ENCODE measurements at regions not wholly inside any gene's neighbourhood (a gene's known extent, or its start where the extent isn't known, plus 50 kb on each side); places are given as distances from the start of the nearest gene placed in this dataset.

DNA sequence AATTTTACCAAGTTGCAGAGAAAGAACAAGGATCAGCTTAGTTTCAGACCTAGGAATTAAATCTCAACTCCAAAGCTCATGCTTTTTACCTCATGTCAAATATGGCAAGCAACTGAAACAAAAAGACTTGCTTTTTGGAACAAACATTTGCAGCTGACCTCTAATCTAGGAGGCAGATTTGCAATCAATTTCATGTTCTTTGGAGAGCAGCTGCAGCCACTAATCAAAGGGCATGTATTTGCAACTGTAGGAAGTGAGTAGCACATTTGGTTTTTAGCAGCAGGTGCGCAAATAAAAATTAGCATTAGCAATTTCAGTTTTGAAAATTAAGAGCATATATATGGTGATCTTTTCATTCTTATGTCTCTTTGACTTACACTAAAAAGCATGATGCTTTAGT is 459.3 kb upstream of the SLC10A2 start:
- no peak overlapping the region for H3K4me3 ChIP-seq (replicated peaks in 1 of 2; ENCODE audit: low read depth in 2 of 2, low read length in 2 of 2)
- no peak for DNase-seq (ENCODE audit: low read depth in 2 of 2)
- TF ChIP-seq, protein P1, sequence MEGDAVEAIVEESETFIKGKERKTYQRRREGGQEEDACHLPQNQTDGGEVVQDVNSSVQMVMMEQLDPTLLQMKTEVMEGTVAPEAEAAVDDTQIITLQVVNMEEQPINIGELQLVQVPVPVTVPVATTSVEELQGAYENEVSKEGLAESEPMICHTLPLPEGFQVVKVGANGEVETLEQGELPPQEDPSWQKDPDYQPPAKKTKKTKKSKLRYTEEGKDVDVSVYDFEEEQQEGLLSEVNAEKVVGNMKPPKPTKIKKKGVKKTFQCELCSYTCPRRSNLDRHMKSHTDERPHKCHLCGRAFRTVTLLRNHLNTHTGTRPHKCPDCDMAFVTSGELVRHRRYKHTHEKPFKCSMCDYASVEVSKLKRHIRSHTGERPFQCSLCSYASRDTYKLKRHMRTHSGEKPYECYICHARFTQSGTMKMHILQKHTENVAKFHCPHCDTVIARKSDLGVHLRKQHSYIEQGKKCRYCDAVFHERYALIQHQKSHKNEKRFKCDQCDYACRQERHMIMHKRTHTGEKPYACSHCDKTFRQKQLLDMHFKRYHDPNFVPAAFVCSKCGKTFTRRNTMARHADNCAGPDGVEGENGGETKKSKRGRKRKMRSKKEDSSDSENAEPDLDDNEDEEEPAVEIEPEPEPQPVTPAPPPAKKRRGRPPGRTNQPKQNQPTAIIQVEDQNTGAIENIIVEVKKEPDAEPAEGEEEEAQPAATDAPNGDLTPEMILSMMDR (IDR thresholded peaks at IDR 0.05; ENCODE audit: low read depth, low read length): no peak

DNA sequence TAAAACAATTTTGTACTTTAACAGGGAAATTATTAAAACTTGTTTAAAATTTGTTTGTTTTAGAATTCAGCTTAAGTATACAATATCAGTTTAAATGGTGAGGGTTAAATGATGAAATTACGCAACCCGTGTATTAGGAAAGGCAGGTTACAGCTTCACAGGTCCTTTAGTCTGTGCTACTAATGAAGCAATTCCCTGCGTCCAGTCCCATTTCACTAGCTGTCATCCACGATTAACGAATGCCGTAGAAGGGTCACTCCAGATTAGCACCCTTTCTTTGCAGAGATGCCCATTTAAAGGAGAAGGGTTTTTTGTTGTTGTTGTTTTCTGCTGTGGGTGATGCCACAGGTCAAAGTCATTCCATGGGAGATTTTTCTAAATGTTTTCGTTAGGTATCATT is 457.6 kb upstream of the SLC10A2 start:
- TF ChIP-seq, protein P1 (IDR thresholded peaks at IDR 0.05; ENCODE audit: low read depth, low read length): no peak
- no peak for DNase-seq (ENCODE audit: low read depth in 2 of 2)
- no peak overlapping the region for H3K4me3 ChIP-seq (replicated peaks in 1 of 2; ENCODE audit: low read depth in 2 of 2, low read length in 2 of 2)

DNA sequence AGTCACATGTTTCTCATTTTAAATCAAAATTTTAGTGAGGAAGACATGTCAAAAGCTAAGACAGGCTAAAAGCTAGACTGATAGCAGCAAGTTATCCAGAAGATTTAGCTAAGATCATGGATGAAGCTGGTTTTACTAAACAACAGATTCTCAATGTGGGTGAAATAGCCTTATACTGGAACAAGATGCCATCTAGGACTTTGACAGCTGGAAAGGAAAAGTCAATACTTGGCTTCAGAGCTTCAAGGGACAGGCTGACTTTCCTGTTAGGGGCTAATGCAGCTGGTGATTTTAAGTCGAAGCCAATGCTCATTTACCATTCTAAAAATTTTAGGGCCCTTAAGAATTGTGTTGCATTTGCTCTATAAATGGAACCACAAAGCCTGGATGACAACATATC is 455.3 kb upstream of the SLC10A2 start:
- DNase-seq (ENCODE audit: low read depth in 2 of 2): no peak
- no peak overlapping the region for H3K4me3 ChIP-seq (replicated peaks in 1 of 2; ENCODE audit: low read depth in 2 of 2, low read length in 2 of 2)
- TF ChIP-seq, protein P1 (IDR thresholded peaks at IDR 0.05; ENCODE audit: low read depth, low read length): no peak

DNA sequence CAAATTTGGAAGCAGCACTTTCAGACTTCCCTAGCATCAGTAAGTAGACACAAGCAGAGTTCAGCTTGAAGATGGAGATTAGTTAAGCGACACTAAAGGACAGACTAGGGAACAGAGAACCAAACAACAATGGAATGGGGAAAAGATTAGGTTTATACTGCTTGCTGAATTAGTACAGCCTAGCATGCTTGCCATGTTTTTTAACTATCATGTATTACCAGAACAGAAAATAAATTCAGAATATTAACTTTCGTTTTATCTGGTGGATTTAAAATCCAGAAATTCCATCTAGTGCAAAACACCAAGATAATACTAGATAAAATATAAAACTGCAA is 451.5 kb upstream of the SLC10A2 start:
- no peak for DNase-seq (ENCODE audit: low read depth in 2 of 2)
- TF ChIP-seq, protein P1 (IDR thresholded peaks at IDR 0.05; ENCODE audit: low read depth, low read length): no peak
- no peak overlapping the region for H3K4me3 ChIP-seq (replicated peaks in 1 of 2; ENCODE audit: low read depth in 2 of 2, low read length in 2 of 2)

DNA sequence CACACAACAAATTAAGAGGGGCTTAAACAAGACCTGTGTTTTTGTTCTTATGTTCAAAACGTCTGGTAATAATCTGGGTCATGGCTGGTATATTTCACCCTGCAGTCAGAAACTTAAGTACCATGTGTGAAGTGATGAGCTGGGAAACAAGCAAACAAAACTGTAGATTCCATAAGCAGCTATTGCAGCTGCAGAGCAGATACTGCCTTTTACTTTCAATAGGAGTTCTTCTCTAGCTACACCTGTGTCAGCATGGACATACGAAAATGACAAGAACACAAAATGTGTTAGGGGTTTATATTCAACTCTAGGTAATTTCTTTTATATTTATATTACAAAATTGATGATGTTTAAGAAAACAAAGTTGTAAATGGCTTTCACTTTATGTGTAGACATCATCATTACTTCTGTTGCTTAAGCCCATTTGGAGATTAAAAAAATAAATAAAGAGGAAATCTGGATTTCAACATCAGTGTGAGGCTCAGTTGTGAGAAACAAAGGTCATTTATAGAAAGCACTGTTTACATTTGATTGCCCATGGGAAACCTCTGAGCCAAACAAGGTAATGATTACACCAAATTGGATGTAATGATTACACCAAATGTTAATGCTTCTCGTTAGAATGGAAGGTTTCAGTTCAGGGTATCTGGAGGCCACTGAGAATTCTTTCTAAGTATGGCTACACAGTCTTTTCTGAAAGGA is 451.0 kb upstream of the SLC10A2 start:
- TF ChIP-seq, protein P1 (IDR thresholded peaks at IDR 0.05; ENCODE audit: low read depth, low read length): no peak
- no peak for DNase-seq (ENCODE audit: low read depth in 2 of 2)
- H3K4me3 ChIP-seq (replicated peaks in 1 of 2; ENCODE audit: low read depth in 2 of 2, low read length in 2 of 2): no peak overlapping the region

DNA sequence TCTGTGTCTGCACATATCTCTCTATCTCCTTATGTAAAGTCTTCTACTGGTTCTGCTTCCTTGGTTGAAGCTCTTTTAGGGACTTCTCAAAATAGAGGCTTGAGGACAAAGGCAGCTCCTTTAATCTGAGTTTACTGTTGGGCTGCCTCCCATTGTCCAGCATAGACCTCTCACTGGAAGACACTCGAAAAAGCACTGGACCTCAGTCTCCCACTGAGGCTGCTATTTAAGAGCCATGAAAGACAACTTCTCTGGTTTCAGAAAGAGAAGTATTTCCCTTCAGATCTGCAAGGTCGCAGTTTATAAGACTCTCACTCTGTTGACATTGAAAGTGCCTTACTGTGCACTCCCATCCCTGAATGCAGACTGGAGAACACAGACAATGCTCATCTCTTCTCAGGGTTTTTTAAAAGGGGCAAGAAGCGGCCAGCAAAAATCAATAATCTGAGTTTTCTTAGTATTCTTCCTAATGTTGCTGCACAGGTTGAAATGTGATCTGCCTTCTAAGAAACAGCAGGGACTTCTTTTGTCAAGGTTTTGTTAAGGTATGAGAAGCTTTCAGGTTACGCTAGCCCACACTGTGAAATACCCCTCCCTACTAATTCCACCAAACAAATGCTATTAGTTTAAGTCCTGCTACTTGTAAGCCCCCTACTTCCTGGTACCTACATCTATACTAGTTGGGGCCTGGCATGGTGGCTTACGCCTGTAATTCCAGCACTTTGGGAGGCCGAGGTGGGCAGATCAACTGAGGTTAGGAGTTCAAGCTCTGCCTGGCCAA is 450.0 kb upstream of the SLC10A2 start:
- no peak overlapping the region for H3K4me3 ChIP-seq (replicated peaks in 1 of 2; ENCODE audit: low read depth in 2 of 2, low read length in 2 of 2)
- no peak for DNase-seq (ENCODE audit: low read depth in 2 of 2)
- TF ChIP-seq, protein P1 (IDR thresholded peaks at IDR 0.05; ENCODE audit: low read depth, low read length): no peak
